ENCODE measurements at regions not wholly inside any gene's neighbourhood (a gene's known extent, or its start where the extent isn't known, plus 50 kb on each side); places are given as distances from the start of the nearest gene placed in this dataset.

GRCh38 chr4:166230841-166231240, 357.8 kb downstream of the TLL1 start:
- H3K79me2 ChIP-seq (ENCODE audit: control insufficient read depth, insufficient read depth, low read length, poor library complexity): no peaks in the 10 kb centered on the region
- H2AFZ ChIP-seq (ENCODE audit: insufficient read depth, low read length, poor library complexity): no peak overlapping the region
- H3K18ac ChIP-seq (ENCODE audit: low read length): no peak overlapping the region
- no peak overlapping the region for H4K91ac ChIP-seq (ENCODE audit: low read depth, low read length)
- H3K14ac ChIP-seq (ENCODE audit: low read length): no peak overlapping the region
- no peak overlapping the region for H4K12ac ChIP-seq (ENCODE audit: low read depth, low read length)
- no peak overlapping the region for H3K4ac ChIP-seq (ENCODE audit: low read depth, low read length)
- no peaks in the 10 kb centered on the region for H3K79me1 ChIP-seq (ENCODE audit: low read length)
- H3K4me1 ChIP-seq (ENCODE audit: control insufficient read depth in 1 of 2, insufficient read depth in 2 of 2, low read length in 2 of 2): no peaks in the 10 kb centered on the region
- peaks cover 6% of the 10 kb centered on the region for H3K9me3 ChIP-seq (ENCODE audit: insufficient read depth, low read depth, low read length)
- no peak overlapping the region for H3K4me3 ChIP-seq (ENCODE audit: low read depth, low read length)
- no peak overlapping the region for H2AK5ac ChIP-seq (ENCODE audit: low read length)
- H2BK5ac ChIP-seq (ENCODE audit: low read depth, low read length, poor library complexity): no peak overlapping the region
- no peak overlapping the region for H3K4me2 ChIP-seq (ENCODE audit: low read length)
- H3K27ac ChIP-seq (ENCODE audit: low read depth, low read length): no peak overlapping the region
- H3K23ac ChIP-seq (ENCODE audit: low read length): no peak overlapping the region
- no peaks in the 10 kb centered on the region for H3K36me3 ChIP-seq (ENCODE audit: control insufficient read depth in 1 of 2, insufficient read depth in 2 of 2, low read length in 2 of 2)
- H2BK120ac ChIP-seq (ENCODE audit: insufficient read depth, low read length, poor library complexity): no peak overlapping the region
- H4K8ac ChIP-seq (ENCODE audit: low read depth, low read length): no peak overlapping the region
- no peak for DNase-seq
- no peak overlapping the region for H2BK12ac ChIP-seq (ENCODE audit: low read length)
- no peaks in the 10 kb centered on the region for H3K27me3 ChIP-seq (ENCODE audit: insufficient read depth, low read length)
- no CpG with 5 or more reads among the region's 1 CpG for WGBS (ENCODE audit: extremely low coverage, insufficient coverage, insufficient read length)
- no peak overlapping the region for H3K9ac ChIP-seq (ENCODE audit: low read length)

GRCh38 chr4:166239354-166239753, 366.3 kb downstream of the TLL1 start:
- Histone ChIP-seq H3K4me1 (ENCODE audit: control insufficient read depth in 1 of 2, insufficient read depth in 2 of 2, low read length in 2 of 2) (no peaks in the 10 kb centered on the region), H3K18ac (ENCODE audit: low read length) (no peak overlapping the region), H3K27ac (ENCODE audit: low read depth, low read length) (no peak overlapping the region), H3K14ac (ENCODE audit: low read length) (no peak overlapping the region), H4K91ac (ENCODE audit: low read depth, low read length) (no peak overlapping the region), H3K79me2 (ENCODE audit: control insufficient read depth, insufficient read depth, low read length, poor library complexity) (no peaks in the 10 kb centered on the region), H3K4me3 (ENCODE audit: low read depth, low read length) (no peak overlapping the region), H3K9me3 (ENCODE audit: insufficient read depth, low read depth, low read length) (no peaks in the 10 kb centered on the region), H3K23ac (ENCODE audit: low read length) (no peak overlapping the region), H2BK12ac (ENCODE audit: low read length) (no peak overlapping the region), H2AK5ac (ENCODE audit: low read length) (no peak overlapping the region), H3K36me3 (ENCODE audit: control insufficient read depth in 1 of 2, insufficient read depth in 2 of 2, low read length in 2 of 2) (no peaks in the 10 kb centered on the region), H4K12ac (ENCODE audit: low read depth, low read length) (no peak overlapping the region), H3K4me2 (ENCODE audit: low read length) (no peak overlapping the region), H4K8ac (ENCODE audit: low read depth, low read length) (no peak overlapping the region), H2AFZ (ENCODE audit: insufficient read depth, low read length, poor library complexity) (no peak overlapping the region), H2BK5ac (ENCODE audit: low read depth, low read length, poor library complexity) (no peak overlapping the region), H3K4ac (ENCODE audit: low read depth, low read length) (no peak overlapping the region), H2BK120ac (ENCODE audit: insufficient read depth, low read length, poor library complexity) (no peak overlapping the region), H3K9ac (ENCODE audit: low read length) (no peak overlapping the region), H3K79me1 (ENCODE audit: low read length) (no peaks in the 10 kb centered on the region), H3K27me3 (ENCODE audit: insufficient read depth, low read length) (no peaks in the 10 kb centered on the region)
- no peak for DNase-seq
- no CpG with 5 or more reads among the region's 4 CpGs for WGBS (ENCODE audit: extremely low coverage, insufficient coverage, insufficient read length)

GRCh38 chr4:166252487-166253402, 379.7 kb downstream of the TLL1 start:
- Histone ChIP-seq H3K4me3 (ENCODE audit: low read depth, low read length) (no peak overlapping the region), H2BK12ac (ENCODE audit: low read length) (no peak overlapping the region), H3K23ac (ENCODE audit: low read length) (no peak overlapping the region), H4K8ac (ENCODE audit: low read depth, low read length) (no peak overlapping the region), H2AK5ac (ENCODE audit: low read length) (no peak overlapping the region), H3K79me1 (ENCODE audit: low read length) (no peaks in the 10 kb centered on the region), H2AFZ (ENCODE audit: insufficient read depth, low read length, poor library complexity) (no peak overlapping the region), H3K9me3 (ENCODE audit: insufficient read depth, low read depth, low read length) (no peaks in the 10 kb centered on the region), H3K18ac (ENCODE audit: low read length) (no peak overlapping the region), H3K36me3 (ENCODE audit: control insufficient read depth in 1 of 2, insufficient read depth in 2 of 2, low read length in 2 of 2) (no peaks in the 10 kb centered on the region), H3K4ac (ENCODE audit: low read depth, low read length) (no peak overlapping the region), H4K91ac (ENCODE audit: low read depth, low read length) (no peak overlapping the region), H2BK120ac (ENCODE audit: insufficient read depth, low read length, poor library complexity) (no peak overlapping the region), H3K9ac (ENCODE audit: low read length) (no peak overlapping the region), H2BK5ac (ENCODE audit: low read depth, low read length, poor library complexity) (no peak overlapping the region), H3K79me2 (ENCODE audit: control insufficient read depth, insufficient read depth, low read length, poor library complexity) (no peaks in the 10 kb centered on the region), H3K14ac (ENCODE audit: low read length) (no peak overlapping the region), H4K12ac (ENCODE audit: low read depth, low read length) (no peak overlapping the region), H3K4me2 (ENCODE audit: low read length) (no peak overlapping the region), H3K4me1 (ENCODE audit: control insufficient read depth in 1 of 2, insufficient read depth in 2 of 2, low read length in 2 of 2) (no peaks in the 10 kb centered on the region), H3K27me3 (ENCODE audit: insufficient read depth, low read length) (no peaks in the 10 kb centered on the region), H3K27ac (ENCODE audit: low read depth, low read length) (no peak overlapping the region)
- DNase-seq: peak; percentile 18 to 42
- no CpG with 5 or more reads among the region's 4 CpGs for WGBS (ENCODE audit: extremely low coverage, insufficient coverage, insufficient read length)

DNA sequence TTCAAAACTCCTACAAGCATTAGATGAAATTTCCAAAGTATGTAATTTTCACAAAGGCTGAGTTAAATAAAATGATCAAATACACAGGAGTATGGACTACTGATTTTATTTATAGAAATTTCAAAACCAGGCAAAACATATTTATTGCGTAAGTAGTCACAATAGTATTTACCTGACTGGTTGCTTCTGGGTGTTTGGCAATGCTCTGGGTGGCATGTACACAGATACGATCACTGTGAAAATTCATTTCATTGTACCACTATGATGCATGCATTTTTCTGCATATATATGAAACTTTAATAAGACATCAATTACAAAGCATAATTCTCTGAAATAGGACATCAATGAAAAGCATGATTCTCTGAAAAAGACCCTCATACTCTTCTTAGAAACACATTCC, 384.2 kb downstream of the TLL1 start:
- Histone ChIP-seq H3K9me3 (ENCODE audit: insufficient read depth, low read depth, low read length) (no peaks in the 10 kb centered on the region), H3K27me3 (ENCODE audit: insufficient read depth, low read length) (no peaks in the 10 kb centered on the region), H4K8ac (ENCODE audit: low read depth, low read length) (no peak overlapping the region), H3K14ac (ENCODE audit: low read length) (no peak overlapping the region), H3K27ac (ENCODE audit: low read depth, low read length) (no peak overlapping the region), H3K36me3 (ENCODE audit: control insufficient read depth in 1 of 2, insufficient read depth in 2 of 2, low read length in 2 of 2) (no peaks in the 10 kb centered on the region), H3K4me2 (ENCODE audit: low read length) (no peak overlapping the region), H3K23ac (ENCODE audit: low read length) (no peak overlapping the region), H3K4me3 (ENCODE audit: low read depth, low read length) (no peak overlapping the region), H3K4me1 (ENCODE audit: control insufficient read depth in 1 of 2, insufficient read depth in 2 of 2, low read length in 2 of 2) (no peaks in the 10 kb centered on the region), H2AK5ac (ENCODE audit: low read length) (no peak overlapping the region), H4K91ac (ENCODE audit: low read depth, low read length) (no peak overlapping the region), H2AFZ (ENCODE audit: insufficient read depth, low read length, poor library complexity) (no peak overlapping the region), H3K79me1 (ENCODE audit: low read length) (no peaks in the 10 kb centered on the region), H3K79me2 (ENCODE audit: control insufficient read depth, insufficient read depth, low read length, poor library complexity) (no peaks in the 10 kb centered on the region), H3K9ac (ENCODE audit: low read length) (no peak overlapping the region), H3K18ac (ENCODE audit: low read length) (no peak overlapping the region), H2BK120ac (ENCODE audit: insufficient read depth, low read length, poor library complexity) (no peak overlapping the region), H2BK5ac (ENCODE audit: low read depth, low read length, poor library complexity) (no peak overlapping the region), H4K12ac (ENCODE audit: low read depth, low read length) (no peak overlapping the region), H3K4ac (ENCODE audit: low read depth, low read length) (no peak overlapping the region), H2BK12ac (ENCODE audit: low read length) (no peak overlapping the region)
- no CpG with 5 or more reads among the region's 2 CpGs for WGBS (ENCODE audit: extremely low coverage, insufficient coverage, insufficient read length)
- peak; percentile 58 to 89 for DNase-seq

All from trophoblast cell (in vitro differentiated cells and primary cell).